HG03066 (cell line): ENCODE measurements at regions not wholly inside any gene's neighbourhood (a gene's known extent, or its start where the extent isn't known, plus 50 kb on each side); places are given as distances from the start of the nearest gene placed in this dataset.
"Not testable (repeated sequence)": the region's sequence is repeated elsewhere in the genome, so short reads cannot be mapped to it uniquely, and the experiment has no call there.

Experiments used
- ATAC-seq: cut with Tn5 transposase; IDR thresholded peaks from one replicate; pipeline ENCODE4 v1.9.1; 2021; ENCODE audit warnings: low read depth; ENCODE audit not compliant: unreplicated experiment

DNA sequence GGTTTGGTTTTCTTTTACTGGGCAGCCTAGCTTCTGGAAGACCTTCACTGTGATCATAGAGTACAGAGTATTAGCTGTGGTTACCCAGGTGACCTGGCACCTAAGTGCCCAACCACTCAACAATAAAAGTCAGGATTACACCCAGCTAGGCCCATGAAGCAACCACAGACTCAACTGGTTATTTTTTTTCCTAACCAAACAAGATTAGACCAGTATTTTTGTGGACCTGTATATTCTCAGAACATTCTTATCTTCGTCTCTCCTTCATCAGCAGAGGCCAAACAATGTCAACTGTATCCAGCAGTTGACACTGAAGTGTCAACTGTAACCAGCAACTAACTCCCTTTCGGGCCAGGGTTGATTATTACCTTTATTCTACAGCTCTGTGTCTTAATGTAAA, 289.2 kb upstream of the SLC39A10 start:
- ATAC-seq: no peak

DNA sequence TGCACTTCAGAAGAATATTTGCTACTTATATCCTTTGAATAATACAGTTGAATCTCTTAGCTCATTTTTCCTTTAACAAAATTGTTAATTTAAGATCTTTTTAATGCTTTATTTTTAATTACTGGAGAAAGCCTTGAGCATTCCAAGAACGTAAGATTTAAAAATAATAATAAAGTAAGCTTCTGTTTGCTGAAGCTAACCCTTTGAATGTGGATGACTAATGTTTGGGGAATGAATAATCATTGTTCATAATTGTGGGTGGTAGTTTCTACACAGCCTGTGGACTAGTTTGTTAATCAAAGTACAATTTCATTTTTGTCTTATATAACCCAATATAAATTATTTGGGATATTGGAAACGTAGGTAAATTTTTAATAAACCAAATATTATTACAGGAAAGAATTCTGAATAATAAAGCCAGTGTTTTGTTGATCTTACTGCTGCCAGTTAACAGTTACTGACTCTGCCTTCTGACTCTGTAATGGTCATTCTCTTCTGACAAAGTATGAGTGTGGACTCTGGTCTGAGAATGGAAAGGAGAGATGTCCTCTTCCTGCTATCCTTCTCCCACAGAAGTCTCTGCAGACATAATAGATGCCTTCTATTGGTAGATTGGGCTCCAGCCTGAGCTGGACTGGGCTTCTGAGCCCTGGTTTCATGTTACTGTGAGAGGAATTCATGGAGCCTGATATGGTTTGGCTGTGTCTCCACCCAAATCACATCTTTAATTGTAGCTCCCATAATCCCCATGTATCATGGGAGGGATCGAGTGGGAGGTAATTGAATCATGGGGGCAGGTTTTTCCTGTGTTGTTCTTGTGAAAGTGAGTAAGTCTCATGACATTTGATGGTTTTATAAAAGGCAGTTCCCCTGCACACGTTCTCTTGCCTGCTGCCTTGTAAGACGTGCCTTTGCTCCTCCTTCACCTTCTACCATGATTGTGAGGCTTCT, 292.7 kb upstream of the SLC39A10 start:
- ATAC-seq: no peak

DNA sequence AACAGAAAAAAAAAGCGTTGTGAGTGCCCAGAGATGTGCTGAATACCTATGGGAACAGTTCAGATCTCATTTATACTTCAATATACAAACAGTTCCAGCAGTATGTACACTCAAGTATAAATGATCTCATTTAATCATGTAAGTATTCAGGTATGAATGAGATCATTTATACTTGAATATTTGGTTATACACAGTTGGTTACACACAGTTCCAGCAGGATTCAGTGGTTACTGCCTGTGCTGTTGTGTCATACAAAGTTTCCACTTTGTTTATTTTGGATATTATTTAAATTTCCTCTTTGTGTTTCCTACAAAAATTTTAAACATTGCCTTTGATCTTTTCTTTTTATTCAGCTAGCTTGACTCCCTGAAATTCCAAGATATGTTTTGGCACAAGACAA, 293.5 kb upstream of the SLC39A10 start:
- no peak for ATAC-seq

DNA sequence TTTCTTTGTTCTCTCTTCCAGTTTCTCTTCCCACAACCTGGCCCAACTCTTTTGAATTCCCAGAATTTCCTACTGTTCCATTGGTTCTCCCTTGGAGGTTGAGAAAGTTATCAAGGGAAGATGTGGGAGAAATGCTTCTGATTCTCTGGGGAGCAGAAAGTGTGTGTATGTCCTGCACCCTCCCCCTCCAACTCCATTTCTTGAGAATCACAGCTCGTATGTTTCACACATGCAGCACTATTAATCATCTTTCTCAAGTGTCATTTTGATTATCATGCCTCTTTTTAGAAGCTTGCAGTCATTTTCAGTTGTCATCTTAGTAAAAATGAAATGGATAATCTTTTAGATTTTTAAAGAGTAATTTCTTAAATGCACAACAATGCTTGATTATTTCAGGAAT, 296.8 kb upstream of the SLC39A10 start:
- no peak for ATAC-seq

DNA sequence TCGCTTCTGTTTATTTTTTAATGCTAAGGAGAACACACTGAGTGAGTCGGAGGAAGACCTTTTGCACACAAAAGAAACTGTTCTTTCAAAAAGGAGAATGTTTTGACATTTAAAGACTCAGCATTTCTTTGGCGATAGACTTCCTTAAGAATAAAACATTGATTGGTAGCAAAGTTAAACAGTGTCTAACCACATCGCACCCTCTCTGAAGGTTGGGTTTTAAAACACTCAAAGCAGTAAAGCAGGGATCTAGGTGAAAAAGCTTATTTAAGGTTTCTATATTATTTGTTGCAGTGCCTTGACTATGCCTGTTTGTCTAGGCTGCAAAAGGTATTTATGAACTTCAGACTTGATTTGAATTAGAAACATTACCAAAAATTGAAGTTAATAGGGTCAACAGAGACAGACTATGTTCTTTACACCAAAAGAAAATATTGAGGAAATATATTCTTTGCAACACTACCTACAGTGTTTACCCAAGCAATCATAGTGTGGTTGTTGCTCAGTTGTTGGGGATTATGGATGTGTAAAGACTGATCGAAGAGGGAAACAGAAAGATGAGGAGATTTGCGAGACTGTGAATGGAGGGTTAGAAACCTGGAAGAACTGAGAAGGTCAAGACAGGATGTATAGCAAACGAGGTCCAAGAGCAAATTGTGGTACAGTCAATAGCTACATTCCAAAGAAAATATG, 297.8 kb upstream of the SLC39A10 start:
- ATAC-seq: no peak

DNA sequence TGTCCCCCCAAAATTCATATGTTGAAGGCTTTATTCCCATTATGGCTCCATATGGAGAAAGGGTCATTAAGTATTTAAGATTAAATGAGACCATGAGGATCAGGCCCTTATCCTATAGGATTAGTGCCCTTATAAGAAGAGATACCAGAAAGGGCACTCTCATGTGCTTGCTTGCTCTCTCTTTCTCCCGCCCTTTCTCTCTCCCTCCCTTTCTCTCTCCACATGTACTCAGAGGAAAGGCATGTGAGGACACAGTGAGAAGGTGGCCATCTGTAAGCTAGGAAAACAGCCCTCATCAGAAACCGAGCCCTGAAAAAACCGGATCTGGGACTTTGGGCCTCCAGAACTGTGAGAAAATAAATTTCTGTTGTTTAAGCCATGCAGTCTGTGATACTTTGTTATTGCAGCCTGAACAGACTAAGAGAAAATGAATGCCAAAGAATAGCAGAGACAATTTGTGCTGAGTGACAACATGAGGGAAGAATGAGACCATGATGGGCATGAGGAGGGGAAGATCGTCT, 300.0 kb upstream of the SLC39A10 start:
- no peak for ATAC-seq

DNA sequence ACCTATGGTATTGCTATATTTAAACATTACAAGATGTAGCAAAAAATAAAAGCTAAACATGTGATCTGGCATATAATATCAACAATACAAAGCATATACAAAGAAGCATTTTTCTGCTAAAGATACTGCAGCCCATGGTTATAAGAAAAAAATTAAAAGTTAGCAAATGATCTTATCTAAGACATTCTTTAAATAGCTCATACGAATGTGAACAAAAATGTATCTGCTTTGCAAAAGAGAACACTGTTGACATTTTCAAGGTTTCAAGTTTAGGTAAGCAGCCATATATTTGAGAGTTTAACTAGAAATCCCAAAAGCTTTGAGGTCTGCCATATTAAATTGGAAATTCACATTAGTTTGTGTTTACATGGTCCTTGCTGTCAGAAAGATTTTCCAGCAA, 301.0 kb upstream of the SLC39A10 start:
- ATAC-seq: no peak

DNA sequence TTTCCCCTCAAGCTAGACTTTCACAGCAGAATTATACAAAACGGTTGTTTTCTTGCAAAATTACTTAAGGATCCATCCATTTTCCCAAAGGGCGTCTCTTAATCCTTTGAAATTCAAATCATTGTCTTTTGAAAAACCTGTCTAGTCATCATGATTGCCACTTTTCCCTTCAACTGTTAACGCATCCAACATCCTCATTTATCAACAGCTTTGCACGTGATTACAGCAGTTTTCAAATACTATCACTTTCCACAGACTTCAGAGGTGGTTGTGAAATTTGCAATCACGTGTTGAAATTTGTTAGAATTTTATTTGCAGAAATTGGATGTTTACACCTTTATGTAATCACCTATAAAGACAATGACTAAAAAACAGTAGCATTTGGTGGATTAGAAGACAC, 304.4 kb upstream of the SLC39A10 start:
- ATAC-seq: no peak

DNA sequence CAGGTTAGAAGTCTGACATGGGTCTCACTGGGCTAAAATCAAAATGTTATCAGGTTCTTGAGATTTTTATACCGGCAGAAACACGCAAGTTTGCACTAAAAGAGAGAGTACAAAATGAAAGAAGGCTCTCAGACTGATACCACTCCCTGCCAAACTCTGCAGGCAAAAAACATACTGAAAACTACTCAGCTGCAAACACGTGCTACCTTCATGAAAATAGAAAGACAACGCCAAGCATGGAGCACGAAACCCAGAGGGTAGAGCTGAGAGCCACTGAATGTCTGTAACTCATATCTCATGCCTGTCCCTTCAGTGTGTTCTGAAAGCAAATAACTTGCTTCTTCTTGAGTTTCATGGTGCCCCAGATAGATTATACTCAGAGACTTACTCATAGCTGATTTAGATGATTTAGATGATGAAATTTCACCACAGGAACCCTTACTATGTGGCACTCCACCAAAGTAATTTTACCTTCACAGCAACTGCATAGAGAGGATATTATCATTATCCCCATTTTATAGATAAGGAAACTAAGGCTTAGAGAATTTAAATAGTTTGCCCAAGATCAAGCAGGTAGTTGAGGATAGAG, 313.0 kb upstream of the SLC39A10 start:
- ATAC-seq: no peak

DNA sequence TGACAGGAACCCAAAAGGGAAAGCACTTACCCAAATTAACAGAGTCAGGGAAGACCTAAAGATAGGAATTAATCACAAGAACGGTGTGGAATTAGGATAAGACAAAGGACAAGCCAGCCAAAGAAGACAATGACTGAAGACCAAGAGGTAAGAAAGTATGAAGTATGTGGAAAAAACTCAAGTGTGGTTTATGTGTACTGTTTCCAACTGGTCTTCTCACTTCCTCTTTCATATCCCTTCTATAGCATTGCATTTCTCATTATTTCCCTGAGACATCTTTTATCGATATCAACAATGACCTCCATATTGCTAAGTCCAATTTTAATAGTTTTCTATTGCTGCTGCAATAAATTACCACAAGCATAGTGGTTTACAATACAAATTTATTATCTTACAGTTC, 313.5 kb upstream of the SLC39A10 start:
- no peak for ATAC-seq

DNA sequence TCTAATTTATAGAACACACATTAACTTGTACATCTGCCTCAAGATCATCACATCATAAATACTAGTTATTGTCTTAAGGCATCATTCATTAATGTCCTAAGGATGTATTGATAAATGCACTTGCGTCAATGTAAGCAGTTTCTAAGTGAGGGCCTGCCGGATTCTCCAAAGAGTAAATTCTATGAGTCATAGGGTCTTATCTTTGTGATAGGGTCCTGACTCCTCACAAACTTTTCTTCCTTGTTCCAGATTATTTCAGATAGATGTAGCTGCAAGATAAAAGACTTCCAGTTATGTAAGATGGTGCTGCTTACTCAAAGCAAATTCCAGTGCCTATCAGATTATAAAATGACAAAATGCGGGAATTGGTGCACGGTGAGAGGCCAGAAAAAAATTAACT, 315.0 kb upstream of the SLC39A10 start:
- ATAC-seq: no peak

DNA sequence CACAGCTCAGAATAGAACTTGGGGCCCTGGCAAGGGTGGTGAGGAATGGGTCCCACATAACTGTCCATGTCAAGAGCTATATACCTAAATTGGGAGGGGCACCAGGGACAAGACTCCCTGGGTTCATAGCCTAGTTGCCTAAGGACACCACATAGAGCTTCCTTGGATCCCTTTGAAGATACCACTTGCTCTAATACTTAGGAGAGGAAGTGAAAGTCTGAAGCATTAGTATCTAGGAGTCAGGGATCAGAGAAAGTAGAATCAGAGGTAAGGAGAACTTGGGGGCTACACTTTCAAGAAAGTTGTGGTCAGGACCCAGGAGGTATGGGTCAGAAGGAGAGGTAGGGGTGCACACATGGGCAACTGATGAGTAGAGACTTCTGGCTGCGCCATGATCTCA, 318.2 kb upstream of the SLC39A10 start:
- ATAC-seq: no peak

DNA sequence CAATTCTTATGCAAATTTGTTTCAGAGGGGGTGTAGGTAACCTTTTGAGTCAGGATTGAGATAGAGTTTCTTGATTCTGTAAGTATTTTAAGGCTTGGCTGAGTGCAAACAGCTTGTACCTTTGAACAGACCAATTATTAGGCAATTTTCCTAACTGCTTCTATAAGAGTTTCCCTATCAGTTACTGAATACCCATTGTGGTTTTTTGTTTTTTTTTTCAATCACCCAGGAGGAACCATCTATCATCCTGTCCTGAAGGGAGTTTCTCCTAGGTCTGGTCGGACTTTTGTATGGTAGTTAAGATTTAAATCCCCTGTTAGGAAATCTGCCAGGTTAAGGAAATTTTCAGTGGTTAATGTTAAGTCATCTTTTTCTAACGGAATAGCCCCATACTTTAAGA, 319.4 kb upstream of the SLC39A10 start:
- no peak for ATAC-seq

DNA sequence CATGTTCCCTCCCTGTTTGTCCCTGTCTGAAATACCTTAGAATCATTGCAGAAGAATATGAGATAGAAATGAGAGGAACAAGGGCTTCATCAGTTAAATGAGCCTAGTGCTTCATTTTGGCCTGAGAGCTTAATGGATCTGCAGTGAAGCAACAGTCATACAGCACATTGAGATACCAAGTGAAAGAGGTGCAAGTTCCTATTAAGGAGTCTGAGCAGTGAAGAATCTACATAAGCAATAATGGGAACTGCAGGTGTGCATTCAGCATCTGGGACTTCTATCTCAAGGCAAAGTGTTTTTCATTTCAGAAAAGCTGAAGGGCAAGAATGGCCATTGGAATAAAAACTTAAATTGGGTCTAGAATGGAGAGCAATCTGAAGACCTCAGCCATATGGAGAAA, 323.2 kb upstream of the SLC39A10 start:
- no peak for ATAC-seq

DNA sequence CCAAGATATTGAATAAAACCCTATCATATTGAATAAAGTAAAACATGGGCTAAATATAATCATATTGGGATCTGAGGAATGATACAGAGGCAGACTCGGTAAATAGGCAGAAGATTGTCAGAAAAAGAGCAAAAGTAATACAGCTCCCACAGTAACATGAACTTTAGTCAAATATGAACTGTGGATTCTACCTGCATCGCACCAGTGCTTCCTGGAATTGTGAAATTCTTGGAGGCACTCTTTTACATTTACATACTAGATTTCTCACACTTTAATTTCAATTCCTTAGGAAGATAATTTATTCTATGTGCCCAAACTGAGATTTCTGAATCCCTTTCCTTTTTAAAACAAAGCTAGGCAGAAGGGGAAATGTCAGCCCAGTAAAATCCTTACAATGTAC, 325.1 kb upstream of the SLC39A10 start:
- ATAC-seq: no peak

DNA sequence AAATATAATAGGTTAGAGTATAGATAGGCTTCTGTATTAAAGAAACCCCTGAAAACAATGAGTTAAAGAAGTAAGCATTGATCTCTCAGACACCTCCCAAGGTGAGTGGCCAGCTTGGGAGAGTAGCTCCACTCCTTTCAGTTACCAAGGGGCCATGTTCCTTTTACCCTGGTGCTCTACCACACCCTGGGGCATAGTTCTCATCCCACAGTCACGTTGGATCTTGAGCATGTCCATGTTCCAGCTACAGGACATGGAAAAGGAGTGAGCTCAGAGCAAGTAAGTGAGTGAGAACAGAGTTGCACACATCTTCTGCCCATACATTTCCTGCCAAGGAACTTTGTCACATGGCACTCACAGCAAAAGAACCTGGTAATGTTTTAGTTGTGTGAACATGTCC, 325.9 kb upstream of the SLC39A10 start:
- ATAC-seq: no peak

DNA sequence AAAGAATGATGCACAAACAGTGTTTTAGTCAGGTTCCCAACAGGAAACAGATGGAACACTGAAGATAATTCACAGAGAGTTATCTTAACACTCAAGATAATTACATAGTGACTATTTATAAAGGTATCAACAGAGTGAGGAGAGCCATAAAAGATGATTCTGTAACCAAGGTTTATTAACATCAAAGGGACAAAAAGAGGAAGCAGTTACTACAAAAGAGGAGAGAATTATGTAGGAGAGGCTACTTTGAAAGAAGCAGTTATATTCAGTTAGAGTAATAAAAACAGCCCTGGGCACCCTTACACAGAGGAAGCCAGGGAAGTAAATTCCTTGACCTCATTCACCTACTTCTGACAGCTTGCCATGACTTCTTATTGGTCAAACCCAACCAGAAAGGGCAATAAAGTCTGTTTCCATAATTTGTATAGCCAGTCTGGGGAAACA, 326.5 kb upstream of the SLC39A10 start:
- ATAC-seq: no peak

DNA sequence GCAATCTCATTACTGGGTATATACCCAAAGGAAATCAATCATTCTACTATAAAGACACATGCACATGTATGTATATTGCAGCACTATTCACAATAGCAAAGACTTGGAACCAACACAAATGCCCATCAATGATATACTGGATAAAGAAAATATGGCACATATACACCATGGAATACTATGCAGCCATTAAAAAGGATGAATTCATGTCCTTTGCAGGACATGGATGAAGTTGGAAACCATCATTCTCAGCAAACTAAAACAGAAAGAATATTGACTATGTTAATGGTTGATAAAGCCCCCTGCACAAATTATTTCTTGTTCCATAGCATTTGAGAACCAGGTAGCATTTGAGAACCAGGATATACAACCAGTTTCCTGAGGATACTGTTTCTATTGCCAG, 327.2 kb upstream of the SLC39A10 start:
- ATAC-seq: not testable (repeated sequence)

DNA sequence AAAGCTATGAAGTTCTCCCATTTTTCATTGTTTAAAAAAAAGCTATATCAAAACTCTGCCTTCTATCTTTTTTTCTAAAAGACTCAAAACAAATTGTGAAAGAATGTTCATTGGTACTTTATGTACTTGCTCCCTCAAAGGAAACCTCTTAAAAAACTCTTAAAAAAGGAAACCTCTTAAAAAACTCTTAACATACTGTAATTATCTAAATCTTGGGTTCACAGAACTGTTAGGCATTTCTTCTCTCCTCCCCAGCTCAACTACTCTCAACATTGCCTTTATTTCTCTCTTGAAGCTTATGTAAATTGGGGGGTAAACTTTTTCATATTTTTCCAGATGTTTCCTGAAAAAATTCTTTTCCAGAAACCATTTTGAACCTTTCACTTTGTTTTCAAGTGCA, 330.5 kb upstream of the SLC39A10 start:
- ATAC-seq: no peak

DNA sequence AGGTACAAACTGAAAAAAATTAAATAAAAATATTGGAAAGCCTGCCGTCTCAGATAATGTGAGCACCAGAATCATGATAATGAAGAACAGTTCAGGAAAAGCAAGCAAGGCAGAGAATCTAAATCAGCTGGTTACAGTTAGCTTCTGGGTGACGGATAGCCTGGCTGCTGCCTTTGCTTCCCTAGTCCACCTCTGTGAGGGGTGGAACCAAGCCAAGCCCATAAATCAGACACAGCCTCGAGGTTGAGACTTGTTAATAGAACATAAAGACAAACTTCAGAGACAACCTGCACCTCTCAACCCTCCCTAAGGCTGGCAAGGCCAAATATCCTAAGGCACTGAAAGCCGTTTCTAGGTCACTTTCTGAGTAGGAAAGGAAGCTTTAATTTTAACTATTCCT, 334.7 kb upstream of the SLC39A10 start:
- no peak for ATAC-seq

DNA sequence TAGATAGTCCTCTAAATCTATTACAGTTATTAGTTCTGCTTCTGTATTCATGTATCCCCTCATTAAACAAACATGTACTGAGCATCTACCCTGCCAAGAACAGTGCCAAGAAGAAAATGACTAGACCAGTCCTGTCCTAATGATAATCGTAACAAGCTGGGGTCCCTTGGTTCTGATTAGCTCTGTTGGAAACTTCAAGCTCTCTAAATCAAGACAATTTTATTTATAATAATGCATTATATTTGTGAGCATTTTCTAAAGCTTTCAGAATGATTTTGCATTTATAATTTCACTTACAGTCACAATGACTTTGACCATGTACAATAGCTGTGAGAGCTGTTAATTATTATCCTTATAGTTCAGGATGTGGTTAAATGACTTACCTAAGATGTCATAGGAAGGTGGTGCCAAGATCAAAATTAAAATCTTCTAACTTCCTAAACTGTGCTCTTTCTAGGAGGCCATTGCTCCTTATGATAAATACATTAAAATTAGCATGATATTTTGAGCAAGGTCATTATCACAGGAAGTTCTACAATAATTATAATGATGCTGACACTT, 336.5 kb upstream of the SLC39A10 start:
- ATAC-seq: peak; percentile 73
